ENCODE measurements at regions not wholly inside any gene's neighbourhood (a gene's known extent, or its start where the extent isn't known, plus 50 kb on each side); places are given as distances from the start of the nearest gene placed in this dataset.

- CTCF ChIA-PET: no interaction called here
- DNase-seq (ENCODE audit: low read depth in 1 of 2, low spot score in 1 of 2) (no peak), FAIRE-seq (no peak), ATAC-seq (no peak)
- TF ChIP-seq USF2 (IDR thresholded peaks at IDR 0.05) (no peak), FOXS1 (CRISPR knock-in tag; IDR thresholded peaks at IDR 0.05) (no peak)
- Histone ChIP-seq H3K27ac (no peak overlapping the region), H3K9me3 (no peaks in the 10 kb centered on the region), H3K4me2 (no peak overlapping the region), H3K4me3 (no peak overlapping the region), H3K4me1 (no peaks in the 10 kb centered on the region)
- POLR2A ChIA-PET: no interaction called here
- 14% methylated on average over 6 of the region's 6 CpGs for WGBS (ENCODE audit: missing lambda C conversion rate)
Observed at GRCh38 chr5:119897537-119898370, 268.4 kb downstream of the FAM170A start.

- POLR2A ChIA-PET: no interaction called here
- Histone ChIP-seq H3K4me1 (no peaks in the 10 kb centered on the region), H3K4me3 (no peak overlapping the region), H3K4me2 (no peak overlapping the region), H3K9me3 (no peaks in the 10 kb centered on the region), H3K27ac (no peak overlapping the region)
- no peak for DNase-seq (ENCODE audit: low read depth in 1 of 2, low spot score in 1 of 2)
- CTCF ChIA-PET: no interaction called here
- 5% methylated on average over 2 of the region's 2 CpGs for WGBS (ENCODE audit: missing lambda C conversion rate)
- TF ChIP-seq MYC (IDR thresholded peaks at IDR 0.05; ENCODE audit: borderline replicate concordance, low read length): no peak
- TF ChIP-seq FOSB (CRISPR knock-in tag; IDR thresholded peaks at IDR 0.05): no peak
- no peak for TF ChIP-seq TP53 (CRISPR knock-in tag; IDR thresholded peaks at IDR 0.05)
- no peak for TF ChIP-seq HOXB13 (CRISPR knock-in tag; IDR thresholded peaks at IDR 0.05; ENCODE audit: low read depth)
- TF ChIP-seq FOXS1 (CRISPR knock-in tag; IDR thresholded peaks at IDR 0.05): no peak
- TF ChIP-seq ATOH8 (CRISPR knock-in tag; IDR thresholded peaks at IDR 0.05; ENCODE audit: low read depth): no peak
- no peak for TF ChIP-seq POLR2AphosphoS2 (conservative IDR thresholded peaks at IDR 0.05; ENCODE audit: low read length)
- no peak for TF ChIP-seq ZC3H11A (IDR thresholded peaks at IDR 0.05)
- no peak for FAIRE-seq
- ATAC-seq: no peak
Observed at GRCh38 chr5:119899981-119900380, 270.6 kb downstream of the FAM170A start.

GRCh38 chr5:119902593-119902992 is 273.2 kb downstream of the FAM170A start:
- TF ChIP-seq RFX5 (IDR thresholded peaks at IDR 0.05): no peak
- TF ChIP-seq JUNB (IDR thresholded peaks at IDR 0.05): no peak
- TF ChIP-seq HEYL (CRISPR knock-in tag; IDR thresholded peaks at IDR 0.05): no peak
- no peak for TF ChIP-seq ATOH8 (CRISPR knock-in tag; IDR thresholded peaks at IDR 0.05; ENCODE audit: low read depth)
- TF ChIP-seq CHD4 (IDR thresholded peaks at IDR 0.05; ENCODE audit: borderline replicate concordance): no peak
- no peak for TF ChIP-seq MAFK (IDR thresholded peaks at IDR 0.05; ENCODE audit: partially characterized antibody)
- TF ChIP-seq RARB (CRISPR knock-in tag; IDR thresholded peaks at IDR 0.05): no peak
- TF ChIP-seq MAX (IDR thresholded peaks at IDR 0.05): no peak
- ChIA-PET POLR2A (no interaction called here), CTCF (no interaction called here)
- WGBS (ENCODE audit: missing lambda C conversion rate): 1% methylated on average over 2 of the region's 2 CpGs
- Histone ChIP-seq H3K4me3 (no peak overlapping the region), H3K4me2 (no peak overlapping the region), H3K27ac (no peak overlapping the region), H3K4me1 (no peaks in the 10 kb centered on the region), H3K9me3 (no peaks in the 10 kb centered on the region)
- ATAC-seq: no peak
- no peak for DNase-seq (ENCODE audit: low read depth in 1 of 2, low spot score in 1 of 2)
- no peak for FAIRE-seq

GRCh38 chr5:119913425-119913824 is 284.1 kb downstream of the FAM170A start:
- Histone ChIP-seq H3K27ac (no peak overlapping the region), H3K9me3 (no peaks in the 10 kb centered on the region), H3K4me1 (no peaks in the 10 kb centered on the region), H3K4me2 (no peak overlapping the region), H3K4me3 (no peak overlapping the region)
- ChIA-PET CTCF (interaction anchor here (1.6 kb wide), 1 partner anchor 925 kb away, joined by 4 read pairs; the partner anchor contains the start of gene DTWD2), POLR2A (no interaction called here)
- no peak for ATAC-seq
- no peak for FAIRE-seq
- DNase-seq (ENCODE audit: low read depth in 1 of 2, low spot score in 1 of 2): no peak
- 27% methylated on average over 3 of the region's 3 CpGs for WGBS (ENCODE audit: missing lambda C conversion rate)
- no peak for TF ChIP-seq RARB (CRISPR knock-in tag; IDR thresholded peaks at IDR 0.05)
- TF ChIP-seq MAX (IDR thresholded peaks at IDR 0.05): no peak
- no peak for TF ChIP-seq EHF (CRISPR knock-in tag; IDR thresholded peaks at IDR 0.05)
- no peak for TF ChIP-seq CHD2 (IDR thresholded peaks at IDR 0.05; ENCODE audit: low read length, partially characterized antibody)
- no peak for TF ChIP-seq KDM5A (IDR thresholded peaks at IDR 0.05)
- no peak for TF ChIP-seq JUN (IDR thresholded peaks at IDR 0.05)
- TF ChIP-seq USF2 (IDR thresholded peaks at IDR 0.05): no peak

Measured in A549 (cell line).